Neural cell (in vitro differentiated cells): ENCODE measurements at regions not wholly inside any gene's neighbourhood (a gene's known extent, or its start where the extent isn't known, plus 50 kb on each side); places are given as distances from the start of the nearest gene placed in this dataset.

ENCODE experiments used
- H2AFZ ChIP-seq: fragments of 200-600, 300-800 bp; sonication (generic), shearing (Covaris generic); 2 replicates; pipeline ENCODE4 v1.6.0; 2014; ENCODE audit warnings: low read depth, mild to moderate bottlenecking, antibody characterized with exemption, low read length, moderate library complexity
- H3F3A ChIP-seq: fragments of 200-600 bp; shearing (Covaris generic); 2 replicates; pipeline ENCODE4 v1.6.1; 2016; ENCODE audit warnings: mild to moderate bottlenecking, moderate library complexity, mixed read lengths, antibody characterized with exemption, low read length; ENCODE audit not compliant: insufficient read depth, poor library complexity, severe bottlenecking
- H3K27ac ChIP-seq: fragments of 200-600, 300-800 bp; sonication (generic), shearing (Covaris generic); 2 replicates; pipeline ENCODE4 v1.5.1; 2014; ENCODE audit warnings: mild to moderate bottlenecking, low read length, moderate library complexity
- H3K27me3 ChIP-seq: fragments of 300-800, 200-600 bp; sonication (generic), shearing (Covaris generic); 2 replicates; pipeline ENCODE4 v1.6.0; 2014; ENCODE audit warnings: mild to moderate bottlenecking, low read depth, low read length, moderate library complexity; ENCODE audit not compliant: insufficient read depth
- H3K36me3 ChIP-seq: fragments of 300-800, 200-600 bp; sonication (generic), shearing (Covaris generic); 2 replicates; pipeline ENCODE4 v1.5.1; 2014; ENCODE audit warnings: mild to moderate bottlenecking, antibody characterized with exemption, low read length, moderate library complexity; ENCODE audit not compliant: insufficient read depth
- H3K4me2 ChIP-seq: fragments of 300-800, 200-600 bp; sonication (generic), shearing (Covaris generic); 2 replicates; pipeline ENCODE4 v1.6.0; 2014; ENCODE audit warnings: mild to moderate bottlenecking, low read length
- H3K4me3 ChIP-seq: fragments of 300-800, 200-600 bp; sonication (generic), shearing (Covaris generic); 2 replicates; pipeline ENCODE4 v1.5.1; 2014; ENCODE audit warnings: mild to moderate bottlenecking, low read length, moderate library complexity
- H3K79me2 ChIP-seq: fragments of 200-600 bp; shearing (Covaris generic); replicated peaks from 2 replicates; pipeline ENCODE4 v1.6.0; 2014; ENCODE audit warnings: mild to moderate bottlenecking, low read length, moderate library complexity; ENCODE audit not compliant: insufficient read depth
- H3K9ac ChIP-seq: fragments of 300-800, 200-600 bp; sonication (generic), shearing (Covaris generic); 2 replicates; pipeline ENCODE4 v1.6.1; 2016; ENCODE audit warnings: mild to moderate bottlenecking, low read length, mixed read lengths
- H3K9me2 ChIP-seq: fragments of 200-600 bp; shearing (Covaris generic); 2 replicates; pipeline ENCODE4 v1.6.1; 2016; ENCODE audit warnings: mild to moderate bottlenecking, low read length, mixed read lengths; ENCODE audit not compliant: insufficient read depth
- H3K9me3 ChIP-seq: fragments of 200-600, 300-800 bp; sonication (generic), shearing (Covaris generic); 2 replicates; pipeline ENCODE4 v1.6.1; 2016; ENCODE audit warnings: mild to moderate bottlenecking, mixed run types, low read length, moderate library complexity, mixed read lengths
- H4K20me1 ChIP-seq: fragments of 200-600 bp; shearing (Covaris generic); 2 replicates; pipeline ENCODE4 v1.6.1; 2016; ENCODE audit warnings: mild to moderate bottlenecking, mixed run types; ENCODE audit not compliant: insufficient read depth
- EP300 ChIP-seq: fragments of 450-650 bp; conservative IDR thresholded peaks from 2 replicates; pipeline ENCODE4 v1.6.1; 2014; ENCODE audit warnings: antibody characterized with exemption, mild to moderate bottlenecking, moderate library complexity; ENCODE audit not compliant: poor library complexity, severe bottlenecking
- EZH2 ChIP-seq: fragments of 200-600, 300-800 bp; shearing (Covaris generic), sonication (generic); IDR thresholded peaks from 2 replicates; pipeline ENCODE4 v1.6.1; 2014; ENCODE audit warnings: antibody characterized with exemption, low read length, borderline replicate concordance, mild to moderate bottlenecking; ENCODE audit not compliant: insufficient read depth, poor library complexity, severe bottlenecking
- MXI1 ChIP-seq: fragments of 450-650 bp; conservative IDR thresholded peaks from 2 replicates; pipeline ENCODE4 v1.6.1; 2014; ENCODE audit warnings: antibody characterized with exemption, mild to moderate bottlenecking; ENCODE audit not compliant: poor library complexity, severe bottlenecking
- POLR2AphosphoS5 ChIP-seq: IDR thresholded peaks from 2 replicates; pipeline ENCODE4 v1.6.1; 2012
- RAD21 ChIP-seq: fragments of 450-650 bp; conservative IDR thresholded peaks from 2 replicates; pipeline ENCODE4 v1.6.1; 2014; ENCODE audit warnings: antibody characterized with exemption, mild to moderate bottlenecking, moderate library complexity
- SMC3 ChIP-seq: fragments of 450-650 bp; conservative IDR thresholded peaks from 2 replicates; pipeline ENCODE4 v1.6.1; 2014; ENCODE audit warnings: antibody characterized with exemption, mild to moderate bottlenecking, moderate library complexity; ENCODE audit not compliant: poor library complexity
- TAF1 ChIP-seq: IDR thresholded peaks from 2 replicates; pipeline ENCODE4 v1.6.1; 2012; ENCODE audit warnings: low read depth
- TF ChIP-seq, protein P1 (sequence below): IDR thresholded peaks from 2 replicates; pipeline ENCODE4 v1.6.1; 2012; ENCODE audit warnings: borderline replicate concordance
- TF ChIP-seq, protein P2 (sequence below): fragments of 450-650 bp; IDR thresholded peaks from 2 replicates; pipeline ENCODE4 v1.5.1; 2014; ENCODE audit warnings: antibody characterized with exemption, mild to moderate bottlenecking, moderate library complexity; ENCODE audit not compliant: poor library complexity, severe bottlenecking

DNA sequence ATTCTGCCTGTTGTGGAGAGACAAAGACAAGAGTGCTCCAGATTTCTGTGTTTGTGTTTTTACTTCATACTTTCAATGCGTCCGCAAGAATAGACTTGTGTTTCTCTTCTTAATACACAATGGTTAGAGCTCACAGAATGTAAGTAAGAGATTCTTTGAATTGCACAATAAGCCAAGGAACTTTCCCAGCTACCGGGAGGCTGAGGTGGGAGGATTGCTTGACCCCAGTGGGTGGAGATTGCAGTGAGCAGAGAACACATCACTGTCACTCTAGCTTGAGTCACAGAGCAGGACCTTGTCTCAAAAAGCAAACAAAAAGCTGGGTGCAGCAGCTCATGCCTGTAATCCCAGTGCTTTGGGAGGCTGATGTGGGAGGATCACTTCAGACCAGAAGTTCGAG lies 250.7 kb upstream of the MYO3A start:
- Histone ChIP-seq H3K27ac (no peak overlapping the region), H3K9me3 (no peaks in the 10 kb centered on the region), H2AFZ (no peak overlapping the region), H3K36me3 (no peaks in the 10 kb centered on the region), H3K79me2 (no peaks in the 10 kb centered on the region), H3K9ac (no peak overlapping the region), H3K4me3 (no peak overlapping the region), H3K4me2 (no peak overlapping the region), H3F3A (no peaks in the 10 kb centered on the region), H3K9me2 (no peaks in the 10 kb centered on the region), H4K20me1 (no peaks in the 10 kb centered on the region), H3K27me3 (no peaks in the 10 kb centered on the region)
- no peak for TF ChIP-seq TAF1

DNA sequence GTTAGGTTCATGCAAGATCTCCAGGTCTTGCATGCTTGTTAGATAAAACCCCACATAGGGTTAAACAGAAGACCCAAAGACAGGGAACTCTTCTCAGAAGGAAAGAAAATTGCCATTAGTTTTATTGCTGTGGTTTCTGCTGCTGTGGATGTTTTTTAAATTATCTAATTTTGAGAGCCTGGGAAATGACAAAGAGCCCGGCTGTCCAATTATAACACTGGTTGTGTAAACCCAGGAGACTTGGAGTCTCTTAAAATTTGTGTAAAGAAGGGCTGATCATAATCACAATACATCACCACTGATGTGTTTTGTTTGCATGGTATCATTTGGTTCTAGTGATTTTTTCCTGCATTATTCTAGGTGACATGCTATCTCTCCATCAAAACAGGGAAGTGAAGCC lies 246.5 kb upstream of the MYO3A start:
- Histone ChIP-seq H3K9ac (no peak overlapping the region), H3K4me2 (no peak overlapping the region), H3K9me2 (no peaks in the 10 kb centered on the region), H4K20me1 (no peaks in the 10 kb centered on the region), H2AFZ (no peak overlapping the region), H3K27me3 (no peaks in the 10 kb centered on the region), H3K27ac (no peak overlapping the region), H3F3A (no peaks in the 10 kb centered on the region), H3K79me2 (no peaks in the 10 kb centered on the region), H3K36me3 (no peaks in the 10 kb centered on the region), H3K9me3 (no peaks in the 10 kb centered on the region), H3K4me3 (no peak overlapping the region)
- TF ChIP-seq RAD21 (no peak), EP300 (no peak), TAF1 (no peak), POLR2AphosphoS5 (no peak), SMC3 (no peak), MXI1 (no peak), EZH2 (no peak)
- TF ChIP-seq, protein P1, sequence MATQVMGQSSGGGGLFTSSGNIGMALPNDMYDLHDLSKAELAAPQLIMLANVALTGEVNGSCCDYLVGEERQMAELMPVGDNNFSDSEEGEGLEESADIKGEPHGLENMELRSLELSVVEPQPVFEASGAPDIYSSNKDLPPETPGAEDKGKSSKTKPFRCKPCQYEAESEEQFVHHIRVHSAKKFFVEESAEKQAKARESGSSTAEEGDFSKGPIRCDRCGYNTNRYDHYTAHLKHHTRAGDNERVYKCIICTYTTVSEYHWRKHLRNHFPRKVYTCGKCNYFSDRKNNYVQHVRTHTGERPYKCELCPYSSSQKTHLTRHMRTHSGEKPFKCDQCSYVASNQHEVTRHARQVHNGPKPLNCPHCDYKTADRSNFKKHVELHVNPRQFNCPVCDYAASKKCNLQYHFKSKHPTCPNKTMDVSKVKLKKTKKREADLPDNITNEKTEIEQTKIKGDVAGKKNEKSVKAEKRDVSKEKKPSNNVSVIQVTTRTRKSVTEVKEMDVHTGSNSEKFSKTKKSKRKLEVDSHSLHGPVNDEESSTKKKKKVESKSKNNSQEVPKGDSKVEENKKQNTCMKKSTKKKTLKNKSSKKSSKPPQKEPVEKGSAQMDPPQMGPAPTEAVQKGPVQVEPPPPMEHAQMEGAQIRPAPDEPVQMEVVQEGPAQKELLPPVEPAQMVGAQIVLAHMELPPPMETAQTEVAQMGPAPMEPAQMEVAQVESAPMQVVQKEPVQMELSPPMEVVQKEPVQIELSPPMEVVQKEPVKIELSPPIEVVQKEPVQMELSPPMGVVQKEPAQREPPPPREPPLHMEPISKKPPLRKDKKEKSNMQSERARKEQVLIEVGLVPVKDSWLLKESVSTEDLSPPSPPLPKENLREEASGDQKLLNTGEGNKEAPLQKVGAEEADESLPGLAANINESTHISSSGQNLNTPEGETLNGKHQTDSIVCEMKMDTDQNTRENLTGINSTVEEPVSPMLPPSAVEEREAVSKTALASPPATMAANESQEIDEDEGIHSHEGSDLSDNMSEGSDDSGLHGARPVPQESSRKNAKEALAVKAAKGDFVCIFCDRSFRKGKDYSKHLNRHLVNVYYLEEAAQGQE, result no peak
- TF ChIP-seq, protein P2, sequence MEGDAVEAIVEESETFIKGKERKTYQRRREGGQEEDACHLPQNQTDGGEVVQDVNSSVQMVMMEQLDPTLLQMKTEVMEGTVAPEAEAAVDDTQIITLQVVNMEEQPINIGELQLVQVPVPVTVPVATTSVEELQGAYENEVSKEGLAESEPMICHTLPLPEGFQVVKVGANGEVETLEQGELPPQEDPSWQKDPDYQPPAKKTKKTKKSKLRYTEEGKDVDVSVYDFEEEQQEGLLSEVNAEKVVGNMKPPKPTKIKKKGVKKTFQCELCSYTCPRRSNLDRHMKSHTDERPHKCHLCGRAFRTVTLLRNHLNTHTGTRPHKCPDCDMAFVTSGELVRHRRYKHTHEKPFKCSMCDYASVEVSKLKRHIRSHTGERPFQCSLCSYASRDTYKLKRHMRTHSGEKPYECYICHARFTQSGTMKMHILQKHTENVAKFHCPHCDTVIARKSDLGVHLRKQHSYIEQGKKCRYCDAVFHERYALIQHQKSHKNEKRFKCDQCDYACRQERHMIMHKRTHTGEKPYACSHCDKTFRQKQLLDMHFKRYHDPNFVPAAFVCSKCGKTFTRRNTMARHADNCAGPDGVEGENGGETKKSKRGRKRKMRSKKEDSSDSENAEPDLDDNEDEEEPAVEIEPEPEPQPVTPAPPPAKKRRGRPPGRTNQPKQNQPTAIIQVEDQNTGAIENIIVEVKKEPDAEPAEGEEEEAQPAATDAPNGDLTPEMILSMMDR, result no peak
